Hepatic stellate cell (primary cell): ENCODE measurements at regions not wholly inside any gene's neighbourhood (a gene's known extent, or its start where the extent isn't known, plus 50 kb on each side); places are given as distances from the start of the nearest gene placed in this dataset.
"Not testable (repeated sequence)": the region's sequence is repeated elsewhere in the genome, so short reads cannot be mapped to it uniquely, and the experiment has no call there.

Experiments used
- DNase-seq: peaks from one replicate; pipeline ENCODE4 v3.0.0; 2011; ENCODE audit warnings: low spot score

DNA sequence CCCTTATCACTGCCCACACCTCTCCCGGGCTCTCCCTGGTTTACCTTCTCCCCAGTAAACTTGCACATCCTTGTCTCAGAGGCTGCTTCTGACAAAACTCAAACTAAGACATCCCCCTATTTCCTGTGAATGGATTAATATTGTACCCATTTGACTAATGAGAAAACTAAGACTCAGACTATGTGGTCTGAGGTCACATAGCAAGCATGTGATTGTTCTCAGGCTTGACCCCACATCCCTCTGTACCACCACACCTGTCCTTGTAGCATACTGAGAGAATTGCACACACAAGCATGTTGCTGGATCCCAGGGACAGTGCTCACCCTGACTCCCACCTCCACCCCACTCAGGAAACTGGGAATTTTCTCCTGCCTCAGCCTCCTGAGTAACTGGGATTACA, 90.7 kb upstream of the HES1 start:
- DNase-seq, result no peak

DNA sequence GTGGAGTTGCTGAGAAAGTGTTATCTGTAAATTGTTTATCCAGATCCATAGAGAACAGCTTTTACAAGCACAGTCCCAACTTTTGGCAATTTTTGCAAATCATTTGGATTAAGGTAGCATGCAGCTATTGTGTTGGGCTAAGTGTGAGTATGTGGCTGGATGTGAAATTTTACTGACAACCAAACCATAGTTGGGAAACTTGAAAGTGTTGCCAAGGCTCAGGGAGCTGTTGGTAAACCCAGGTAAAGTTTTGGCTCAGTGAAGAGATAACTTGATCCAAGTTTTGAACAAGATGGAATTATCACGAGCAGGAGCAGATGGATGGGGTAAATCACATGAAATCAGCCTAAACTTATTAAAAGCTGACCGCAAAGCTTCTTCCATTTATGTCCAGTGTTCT, 90.0 kb upstream of the HES1 start:
- DNase-seq, result no peak

DNA sequence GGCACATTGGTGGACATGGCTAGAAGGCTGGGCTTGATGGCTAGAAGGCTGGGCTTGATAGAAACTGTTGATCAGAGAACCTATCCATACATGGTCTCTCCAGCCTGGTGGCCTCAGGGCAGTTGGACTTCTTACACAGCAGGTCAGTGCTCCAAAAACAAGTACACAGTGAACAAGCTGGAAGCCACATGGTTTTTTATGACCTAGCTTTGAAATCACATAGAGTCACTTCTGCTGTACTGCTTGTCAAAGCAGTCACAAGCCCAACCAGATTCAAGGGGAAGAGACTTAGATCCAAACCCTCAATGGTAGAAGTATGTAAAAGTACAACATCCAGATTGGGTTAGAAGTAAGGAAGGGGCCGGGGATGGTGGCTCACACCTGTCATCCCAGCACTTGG, 89.4 kb upstream of the HES1 start:
- DNase-seq, result no peak

- no peak for DNase-seq
Observed at GRCh38 chr3:194046995-194047645, 88.8 kb upstream of the HES1 start.

- DNase-seq, result no peak
Observed at GRCh38 chr3:194049394-194049793, 86.6 kb upstream of the HES1 start.

DNA sequence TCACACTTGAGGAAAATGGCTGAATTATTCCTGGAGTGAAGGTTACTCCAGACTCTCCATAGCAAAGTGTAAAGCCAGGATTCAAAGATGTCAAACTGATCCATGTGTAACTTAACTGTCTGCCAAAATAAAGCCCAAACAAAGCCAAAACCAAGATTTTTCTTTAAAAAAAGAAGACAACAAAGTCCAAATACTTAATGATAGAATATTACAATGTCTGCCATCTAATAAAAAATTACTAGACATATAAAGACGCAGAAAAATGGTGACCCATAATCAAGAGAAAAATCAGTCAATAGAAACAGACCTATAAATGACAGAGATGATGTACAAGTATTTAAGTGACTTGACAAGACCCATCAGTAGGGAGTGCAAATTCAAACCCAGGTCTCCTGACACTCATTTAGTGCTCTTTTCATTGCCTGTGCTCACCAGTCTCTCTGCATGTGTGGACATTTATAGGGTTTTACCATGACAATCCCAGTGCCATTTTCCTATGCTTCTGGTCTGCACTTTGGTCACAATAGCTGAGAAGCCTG, 85.1 kb upstream of the HES1 start:
- no peak for DNase-seq

DNA sequence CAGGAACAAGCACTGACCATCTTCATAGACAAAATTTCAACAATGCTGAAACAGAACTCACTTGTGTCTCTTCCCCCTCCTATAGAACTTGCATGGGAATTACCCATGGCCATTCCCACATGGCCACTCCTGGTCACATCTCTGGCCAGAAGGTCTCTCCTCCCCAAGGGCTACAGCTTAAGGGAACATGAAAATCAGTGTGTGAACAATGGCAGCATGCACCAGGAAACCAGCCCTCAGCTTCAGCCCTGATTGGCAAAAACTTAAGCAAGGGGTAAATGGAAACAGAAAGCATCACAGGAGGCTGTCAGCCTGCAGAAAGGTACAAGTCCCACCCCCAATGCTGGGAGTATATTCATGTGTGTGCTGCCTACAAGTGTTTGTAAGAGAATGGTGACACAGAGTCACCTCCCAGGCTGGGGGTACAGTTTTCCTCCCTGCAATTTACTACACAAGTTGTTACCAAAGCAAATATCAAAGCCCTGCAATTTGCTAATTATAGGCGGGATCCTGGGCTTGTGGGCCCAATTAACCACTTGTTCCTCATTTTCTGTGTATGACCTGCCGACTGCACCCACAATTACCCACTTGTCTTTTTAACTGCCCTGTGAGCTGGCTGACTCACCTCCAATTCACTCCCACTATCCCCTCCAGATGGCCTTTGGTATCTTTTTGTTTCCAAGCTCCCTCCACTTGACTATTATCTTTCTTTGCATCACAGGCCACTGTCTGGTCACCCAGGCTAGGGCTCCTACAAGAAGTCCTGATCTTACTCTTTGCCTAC, 84.4 kb upstream of the HES1 start:
- DNase-seq, result no peak

GRCh38 chr3:194053136-194053535, 82.8 kb upstream of the HES1 start:
- no peak for DNase-seq

GRCh38 chr3:194054016-194054415, 81.9 kb upstream of the HES1 start:
- no peak for DNase-seq

- DNase-seq, result no peak
Observed at GRCh38 chr3:194054540-194054939, 81.4 kb upstream of the HES1 start.

- DNase-seq, result no peak
Observed at GRCh38 chr3:194054961-194055360, 81.0 kb upstream of the HES1 start.

DNA sequence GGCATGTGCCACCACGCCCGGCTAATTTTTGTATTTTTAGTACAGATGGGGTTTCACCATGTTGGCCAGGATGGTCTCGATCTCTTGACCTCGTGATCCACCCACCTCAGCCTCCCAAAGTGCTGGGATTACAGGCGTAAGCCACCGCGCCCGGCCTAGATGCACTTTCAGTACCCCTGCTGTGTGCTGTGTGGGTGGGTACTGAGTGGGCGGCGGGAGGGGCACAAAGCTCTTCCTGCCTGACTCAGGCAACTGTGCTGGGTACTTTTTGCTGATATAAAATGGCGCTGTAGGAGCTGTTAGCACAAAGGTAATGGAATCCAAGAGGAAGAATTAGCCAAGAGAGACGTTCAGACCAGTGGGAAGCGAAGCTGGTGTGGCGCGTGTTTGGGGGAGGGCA, 79.6 kb upstream of the HES1 start:
- DNase-seq, result not testable (repeated sequence)

DNA sequence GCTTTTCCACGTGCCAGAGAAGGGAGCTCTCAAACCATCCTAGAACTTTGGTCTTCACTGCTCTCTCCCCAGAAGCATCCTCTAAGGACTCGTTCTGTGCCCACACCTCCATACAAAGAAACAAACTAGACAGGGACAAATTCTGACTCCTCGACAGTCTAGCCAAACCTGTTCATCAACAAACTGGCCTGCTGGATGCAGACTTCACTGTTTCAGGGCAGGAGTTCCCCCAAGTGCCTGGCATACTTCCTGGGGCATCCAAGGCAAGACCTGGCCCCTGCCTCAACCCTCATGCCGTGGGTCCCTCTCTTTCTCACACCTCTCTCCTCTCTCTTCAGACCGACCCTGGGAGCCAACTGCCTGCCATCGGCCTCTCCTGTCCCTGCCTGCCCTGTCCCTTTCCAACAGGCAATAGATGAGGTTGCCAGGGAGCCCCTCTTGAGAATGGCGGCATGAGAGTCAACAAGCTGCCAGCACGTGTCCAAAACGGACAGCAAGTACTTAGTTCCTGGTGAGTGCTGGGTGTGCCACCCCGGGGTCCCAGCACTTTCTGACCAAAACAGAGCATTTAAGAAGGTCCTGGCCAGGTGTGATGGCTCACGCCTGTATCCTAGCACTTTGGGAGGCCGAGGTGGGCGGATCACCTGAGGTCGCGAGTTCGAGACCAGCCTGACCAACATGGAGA, 79.1 kb upstream of the HES1 start:
- DNase-seq, result no peak

DNA sequence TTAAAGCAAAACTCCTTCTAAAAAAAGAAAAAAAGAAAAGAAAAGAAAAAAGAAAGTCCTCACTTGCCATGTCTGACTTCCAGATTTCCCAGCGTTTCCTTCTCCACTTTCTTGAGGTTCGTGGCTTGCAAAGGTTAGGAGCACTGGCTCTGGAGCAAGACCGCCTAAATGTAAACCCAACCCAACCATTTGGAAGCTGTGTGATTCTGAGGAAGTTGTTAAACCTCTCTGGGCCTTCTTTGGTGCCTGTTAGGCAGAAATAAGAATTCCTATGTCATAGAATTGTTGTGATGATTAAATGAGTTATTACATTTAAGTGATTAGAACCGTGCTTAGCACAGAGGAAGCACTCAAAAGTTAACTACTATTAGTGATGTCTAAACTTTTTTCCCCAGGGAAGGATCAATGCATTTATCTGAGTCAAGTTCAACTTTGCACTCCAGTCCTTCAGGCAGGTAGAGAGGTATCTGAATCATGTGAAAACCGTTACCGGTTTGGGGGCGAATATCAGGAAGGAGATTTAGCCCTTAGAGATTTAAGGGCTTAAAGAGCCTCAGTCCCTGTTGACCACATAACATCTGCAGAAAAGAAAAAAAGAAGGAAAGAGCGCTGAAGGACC, 78.3 kb upstream of the HES1 start:
- no peak for DNase-seq

DNA sequence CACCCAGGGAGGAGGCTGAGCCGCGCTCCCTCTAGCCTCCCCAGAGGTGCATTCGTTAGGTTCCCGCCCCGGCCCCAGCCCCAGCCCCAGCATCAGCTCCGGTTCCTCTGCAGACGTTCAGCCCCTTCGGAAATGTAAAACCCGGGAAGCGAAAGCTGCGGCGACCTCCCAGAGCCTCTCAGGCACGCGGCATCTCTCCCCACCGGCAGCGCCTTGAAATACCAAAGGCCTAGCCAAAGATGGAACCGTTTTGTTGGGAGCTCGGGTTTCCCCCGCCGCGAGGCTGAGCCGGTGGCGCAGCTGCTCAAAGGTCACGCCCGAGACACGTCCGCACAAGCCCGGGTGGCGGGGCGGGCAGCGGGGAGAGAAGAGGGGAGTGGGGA, 77.8 kb upstream of the HES1 start:
- no peak for DNase-seq

GRCh38 chr3:194058753-194059152, 77.2 kb upstream of the HES1 start:
- DNase-seq, result no peak

DNA sequence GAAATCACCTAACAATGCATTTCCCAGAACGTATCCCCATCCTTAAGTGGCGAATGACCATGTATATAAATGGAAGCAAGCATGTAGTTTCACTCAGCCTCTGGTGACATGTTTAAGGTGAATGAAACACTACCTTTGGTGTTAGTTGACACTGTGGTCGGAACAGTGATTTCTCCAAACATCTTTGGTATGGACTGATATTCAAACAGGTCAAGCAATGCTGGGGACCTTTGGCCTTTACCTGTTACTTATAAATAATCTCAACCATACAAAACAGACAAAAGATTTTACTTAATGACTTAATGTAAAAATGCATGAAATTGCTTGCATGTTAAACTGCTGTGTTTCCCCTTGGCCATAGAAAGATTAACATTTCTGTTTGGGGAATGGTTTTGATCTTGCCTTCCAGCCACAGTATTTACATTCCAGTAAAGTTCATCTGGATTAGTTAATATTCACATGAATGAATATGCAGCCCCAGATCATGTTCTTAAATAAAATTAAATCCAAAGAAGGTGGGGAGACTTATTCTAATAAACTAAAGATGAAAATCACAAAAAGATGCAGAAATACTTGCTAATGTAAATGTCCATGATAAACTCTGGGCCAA, 74.4 kb upstream of the HES1 start:
- DNase-seq, result no peak

DNA sequence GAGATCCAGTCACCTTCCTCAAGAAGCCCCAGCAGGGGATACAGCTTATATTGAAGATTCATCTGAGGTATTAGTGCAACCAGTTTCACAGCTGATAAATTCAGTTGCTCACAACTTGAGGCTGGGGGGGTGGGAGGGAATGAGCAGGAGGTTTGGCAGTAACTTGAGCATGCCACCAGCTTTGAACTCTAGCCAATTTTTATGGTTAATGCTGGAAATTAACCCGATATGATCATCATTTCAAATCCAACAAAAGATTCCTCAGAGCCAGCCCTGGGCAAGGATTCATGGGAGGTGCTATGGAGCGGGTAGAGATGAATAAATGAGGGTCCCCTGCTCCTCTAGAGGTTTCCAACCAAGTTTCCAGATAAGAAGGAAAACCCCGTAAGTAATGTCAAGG, 73.1 kb upstream of the HES1 start:
- DNase-seq, result no peak

DNA sequence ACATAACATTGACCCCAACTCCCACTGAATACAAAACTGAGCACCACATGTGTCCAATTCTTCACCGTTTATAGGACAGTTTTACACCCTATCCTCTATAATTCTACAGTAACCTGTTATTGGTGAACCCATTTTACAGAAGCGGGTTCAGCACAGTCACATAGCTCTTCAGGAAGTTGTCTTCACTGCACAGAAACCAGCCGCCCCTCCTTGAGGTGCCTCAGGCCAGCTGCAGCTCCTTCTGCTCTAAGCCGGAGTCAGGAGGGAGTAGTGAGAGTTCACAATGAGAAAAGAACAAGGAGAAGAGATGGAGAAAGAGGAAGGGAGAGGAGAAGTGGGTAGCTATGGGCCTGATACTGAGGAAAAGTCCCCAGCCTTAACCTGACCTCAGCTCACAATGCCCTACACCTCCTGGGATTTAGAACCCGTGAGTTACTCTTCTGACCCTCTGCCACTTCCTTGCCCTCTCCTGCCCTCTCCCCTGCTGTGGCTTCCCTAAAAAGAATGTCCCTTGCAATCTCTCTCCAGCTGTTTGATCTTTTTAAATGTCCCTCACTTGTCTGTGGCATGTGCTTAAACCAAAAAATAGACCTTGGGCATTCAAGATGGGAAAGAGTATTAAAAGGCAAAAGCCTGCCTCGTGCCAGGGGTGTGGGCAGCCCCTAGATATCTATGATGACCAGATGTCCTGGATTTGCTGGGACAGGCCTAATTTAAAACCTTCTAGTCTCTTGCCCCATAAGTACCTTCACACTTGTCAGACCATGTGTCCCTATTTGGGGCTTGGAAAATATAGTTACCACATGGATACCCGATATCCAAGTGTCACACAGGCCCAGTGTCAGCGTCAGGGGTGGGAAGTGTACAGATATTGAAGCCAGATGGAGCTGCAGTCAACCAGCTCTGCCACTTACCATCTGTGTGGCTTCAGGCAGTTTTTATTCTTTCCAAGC, 71.3 kb upstream of the HES1 start:
- no peak for DNase-seq

GRCh38 chr3:194067327-194067726, 68.6 kb upstream of the HES1 start:
- not testable (repeated sequence) for DNase-seq

DNA sequence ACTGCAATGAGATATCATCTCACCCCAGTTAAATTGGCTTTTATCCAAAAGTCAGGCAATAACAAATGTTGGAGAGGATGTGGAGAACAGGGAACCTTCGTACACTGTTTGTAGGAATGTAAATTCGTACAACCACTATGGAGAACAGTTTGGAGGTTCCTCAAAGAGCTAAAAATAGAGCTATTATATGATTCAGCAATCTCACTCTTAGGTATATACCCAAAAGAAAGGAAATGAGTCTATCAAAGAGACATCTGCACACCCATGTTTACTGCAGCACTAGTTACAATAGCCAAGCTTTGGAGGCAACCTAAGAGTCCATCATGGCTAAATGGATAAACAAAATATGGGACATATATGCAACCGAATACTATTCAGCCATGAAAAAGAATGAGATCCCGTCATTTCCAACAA, 68.0 kb upstream of the HES1 start:
- DNase-seq, result no peak
